ENCODE measurements at regions not wholly inside any gene's neighbourhood (a gene's known extent, or its start where the extent isn't known, plus 50 kb on each side); places are given as distances from the start of the nearest gene placed in this dataset.

DNA sequence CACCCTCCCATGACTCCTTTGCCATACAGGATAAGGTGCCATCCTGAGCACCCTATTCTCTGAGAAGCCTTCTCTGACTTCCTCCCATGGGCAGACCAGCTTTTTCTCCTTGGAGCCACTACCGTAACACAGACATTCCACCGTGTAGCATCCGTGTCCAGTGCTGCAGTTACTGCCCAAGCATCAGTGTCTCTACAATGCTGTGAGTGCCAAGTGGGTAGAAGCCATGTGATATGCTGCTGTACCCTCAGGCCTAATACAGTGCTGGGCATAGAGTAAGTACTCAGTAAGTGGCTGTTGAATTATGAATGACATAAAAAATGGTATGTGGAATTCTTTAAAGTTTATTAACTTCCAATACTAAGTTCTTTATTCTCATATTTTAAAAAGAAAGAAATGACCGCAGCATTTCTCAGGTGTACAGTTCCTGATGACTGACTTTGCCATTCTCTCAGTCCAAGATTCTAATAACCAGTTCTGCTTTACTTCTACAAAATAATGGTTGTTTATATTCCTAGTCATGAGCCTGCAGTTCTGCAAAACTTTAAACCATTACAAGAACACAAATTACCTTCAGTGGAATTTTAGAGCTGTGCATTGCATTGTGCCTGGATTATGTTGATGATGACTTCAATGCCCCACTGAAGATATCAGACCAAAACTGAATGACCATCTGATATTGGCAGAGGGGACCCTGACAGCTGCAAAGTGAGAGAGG lies 118.7 kb downstream of the RPAP3 start:
- TF ChIP-seq Cebpa-rat (IDR thresholded peaks at IDR 0.05): no peak
- H3K4me3 ChIP-seq: no peak overlapping the region
- no peak overlapping the region for H3K27ac ChIP-seq
- H3K9ac ChIP-seq: no peak overlapping the region
- H3K4me1 ChIP-seq: peaks cover 10% of the 10 kb centered on the region
- no peaks in the 10 kb centered on the region for H3K9me3 ChIP-seq
- no peaks in the 10 kb centered on the region for H3K36me3 ChIP-seq
- H3K4me2 ChIP-seq: no peak overlapping the region
- H4K20me1 ChIP-seq: no peaks in the 10 kb centered on the region
- H3K27me3 ChIP-seq: no peaks in the 10 kb centered on the region

DNA sequence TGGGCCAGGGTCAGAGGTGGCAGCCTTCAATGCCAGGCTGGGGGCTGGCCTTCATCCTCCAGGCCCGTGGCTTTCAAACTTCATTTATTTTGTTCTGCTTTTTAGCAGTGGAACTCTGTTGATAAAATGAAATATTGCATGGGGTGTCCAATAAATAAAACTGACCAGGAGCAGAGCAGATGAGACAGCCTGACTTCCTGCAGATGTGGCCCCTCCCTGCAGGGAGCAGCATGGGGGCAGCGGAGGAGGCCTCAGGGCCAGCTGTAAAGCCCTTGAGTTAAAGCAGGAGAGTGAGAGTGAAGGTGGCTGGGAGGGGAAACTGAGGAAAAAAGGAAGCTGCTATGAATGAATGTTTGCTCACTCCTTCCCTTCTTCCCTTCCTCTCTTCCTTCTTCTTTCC lies 120.3 kb downstream of the RPAP3 start:
- Histone ChIP-seq H3K9ac (no peak overlapping the region), H3K4me2 (no peak overlapping the region), H3K27me3 (no peaks in the 10 kb centered on the region), H3K4me3 (no peak overlapping the region), H4K20me1 (no peaks in the 10 kb centered on the region), H3K9me3 (no peaks in the 10 kb centered on the region), H3K27ac (no peak overlapping the region), H3K36me3 (no peaks in the 10 kb centered on the region), H3K4me1 (peaks cover 10% of the 10 kb centered on the region)
- no peak for TF ChIP-seq Cebpa-rat (IDR thresholded peaks at IDR 0.05)

DNA sequence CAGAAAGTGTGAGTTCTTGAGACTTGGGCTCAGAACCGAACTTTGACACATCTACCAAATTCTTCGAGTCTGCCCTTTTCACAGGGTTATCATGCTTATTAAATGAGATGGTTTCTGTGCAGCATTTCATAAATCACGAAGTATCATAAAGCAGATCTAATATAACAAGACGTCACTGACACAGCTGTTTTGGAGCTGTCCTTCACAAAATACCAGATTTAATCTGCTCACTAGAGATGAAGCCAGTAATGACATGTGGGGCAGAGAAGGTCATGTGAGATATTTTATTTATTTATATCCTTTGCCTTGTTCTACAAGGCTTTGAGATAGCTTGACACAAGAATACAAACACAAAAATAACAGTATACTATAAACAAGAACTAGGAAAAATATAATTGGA lies 127.0 kb downstream of the RPAP3 start:
- no peaks in the 10 kb centered on the region for H3K36me3 ChIP-seq
- H3K4me2 ChIP-seq: no peak overlapping the region
- H3K4me3 ChIP-seq: no peak overlapping the region
- no peak overlapping the region for H3K27ac ChIP-seq
- H4K20me1 ChIP-seq: no peaks in the 10 kb centered on the region
- no peaks in the 10 kb centered on the region for H3K4me1 ChIP-seq
- no peak overlapping the region for H3K9ac ChIP-seq
- no peak for TF ChIP-seq Cebpa-rat (IDR thresholded peaks at IDR 0.05)
- H3K9me3 ChIP-seq: no peaks in the 10 kb centered on the region
- H3K27me3 ChIP-seq: no peaks in the 10 kb centered on the region

DNA sequence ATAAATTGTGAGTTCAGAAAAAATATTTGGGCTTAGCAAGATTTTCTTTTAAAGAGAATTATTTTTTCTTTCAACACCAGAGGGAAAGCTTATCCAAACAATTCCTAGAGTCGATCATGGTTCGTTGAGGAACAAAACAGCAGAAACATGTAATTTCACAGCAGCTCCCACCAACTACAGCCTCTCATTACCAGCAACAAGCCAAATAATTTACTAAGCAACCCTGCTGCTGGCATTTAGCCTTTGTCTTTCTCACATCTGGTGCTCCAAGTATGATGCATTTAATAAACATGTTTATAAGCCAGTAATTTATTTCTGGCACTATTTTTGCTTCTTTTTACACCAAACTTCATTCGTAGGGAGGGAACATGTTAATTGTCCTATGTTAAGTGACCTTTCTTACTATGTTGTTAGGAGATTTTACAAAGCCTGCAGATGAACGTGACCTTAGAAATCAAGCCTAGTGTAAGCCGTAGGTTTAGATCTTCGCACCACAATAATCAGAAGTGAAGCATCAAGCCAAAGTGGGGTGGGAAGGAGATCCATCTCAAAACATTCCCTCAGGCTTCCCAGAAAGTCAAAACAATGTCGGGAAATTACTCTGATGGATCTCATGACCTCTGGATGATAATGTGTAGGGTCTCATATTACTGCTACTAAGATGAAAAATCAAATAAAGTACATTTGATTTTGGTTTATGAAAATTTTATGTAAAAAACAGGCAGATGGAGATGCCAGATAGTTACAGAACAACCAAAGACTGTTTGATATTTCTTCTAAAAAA lies 128.4 kb downstream of the RPAP3 start:
- no peaks in the 10 kb centered on the region for H4K20me1 ChIP-seq
- no peak overlapping the region for H3K27ac ChIP-seq
- H3K36me3 ChIP-seq: no peaks in the 10 kb centered on the region
- no peak overlapping the region for H3K4me3 ChIP-seq
- H3K9me3 ChIP-seq: no peaks in the 10 kb centered on the region
- H3K4me2 ChIP-seq: no peak overlapping the region
- no peaks in the 10 kb centered on the region for H3K27me3 ChIP-seq
- H3K9ac ChIP-seq: no peak overlapping the region
- no peak for TF ChIP-seq Cebpa-rat (IDR thresholded peaks at IDR 0.05)
- H3K4me1 ChIP-seq: no peaks in the 10 kb centered on the region

DNA sequence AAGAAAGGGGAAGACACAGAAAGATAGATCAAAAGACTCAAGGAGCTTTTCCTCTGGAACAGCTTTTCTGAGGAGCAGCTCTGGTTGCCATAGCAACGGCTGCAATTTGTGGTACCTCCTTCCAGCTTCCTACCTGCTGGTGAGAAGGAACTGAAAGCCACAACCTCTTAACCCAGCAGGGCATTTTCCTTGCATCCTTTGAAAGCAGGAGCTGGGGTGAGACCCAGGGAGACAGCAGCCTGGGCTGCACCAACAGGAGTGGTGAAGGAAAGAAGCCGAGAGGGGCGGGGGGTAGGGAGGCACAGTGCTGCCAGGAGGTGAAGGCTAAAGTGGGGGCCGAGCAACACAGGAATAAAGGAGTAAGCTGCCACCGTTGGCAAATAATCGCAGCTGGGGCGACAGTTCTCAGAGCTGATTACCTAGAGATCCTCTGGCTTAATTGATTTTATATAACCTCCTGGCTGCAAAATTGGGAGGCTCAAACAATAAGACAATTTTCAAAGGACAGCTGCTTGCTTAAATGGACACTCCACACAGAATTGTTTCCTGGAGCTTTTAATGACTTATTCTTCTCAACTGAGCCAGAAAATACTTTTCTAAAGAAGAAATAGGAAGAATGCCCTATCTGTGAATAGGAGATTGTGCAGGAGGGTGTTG lies 129.4 kb downstream of the RPAP3 start:
- H3K9ac ChIP-seq: no peak overlapping the region
- no peaks in the 10 kb centered on the region for H3K36me3 ChIP-seq
- no peak overlapping the region for H3K4me3 ChIP-seq
- TF ChIP-seq Cebpa-rat (IDR thresholded peaks at IDR 0.05): no peak
- no peak overlapping the region for H3K4me2 ChIP-seq
- no peaks in the 10 kb centered on the region for H3K9me3 ChIP-seq
- no peaks in the 10 kb centered on the region for H3K4me1 ChIP-seq
- H4K20me1 ChIP-seq: no peaks in the 10 kb centered on the region
- no peaks in the 10 kb centered on the region for H3K27me3 ChIP-seq
- H3K27ac ChIP-seq: no peak overlapping the region

- H3K4me3 ChIP-seq: no peak overlapping the region
- H3K36me3 ChIP-seq: no peaks in the 10 kb centered on the region
- no peak overlapping the region for H3K9ac ChIP-seq
- H3K4me1 ChIP-seq: no peaks in the 10 kb centered on the region
- H3K27me3 ChIP-seq: no peaks in the 10 kb centered on the region
- no peaks in the 10 kb centered on the region for H3K9me3 ChIP-seq
- H3K27ac ChIP-seq: no peak overlapping the region
- no peak overlapping the region for H3K4me2 ChIP-seq
- TF ChIP-seq Cebpa-rat (IDR thresholded peaks at IDR 0.05): no peak
- no peaks in the 10 kb centered on the region for H4K20me1 ChIP-seq
Observed at GRCh38 chr12:47574252-47575021, 131.4 kb downstream of the RPAP3 start.

DNA sequence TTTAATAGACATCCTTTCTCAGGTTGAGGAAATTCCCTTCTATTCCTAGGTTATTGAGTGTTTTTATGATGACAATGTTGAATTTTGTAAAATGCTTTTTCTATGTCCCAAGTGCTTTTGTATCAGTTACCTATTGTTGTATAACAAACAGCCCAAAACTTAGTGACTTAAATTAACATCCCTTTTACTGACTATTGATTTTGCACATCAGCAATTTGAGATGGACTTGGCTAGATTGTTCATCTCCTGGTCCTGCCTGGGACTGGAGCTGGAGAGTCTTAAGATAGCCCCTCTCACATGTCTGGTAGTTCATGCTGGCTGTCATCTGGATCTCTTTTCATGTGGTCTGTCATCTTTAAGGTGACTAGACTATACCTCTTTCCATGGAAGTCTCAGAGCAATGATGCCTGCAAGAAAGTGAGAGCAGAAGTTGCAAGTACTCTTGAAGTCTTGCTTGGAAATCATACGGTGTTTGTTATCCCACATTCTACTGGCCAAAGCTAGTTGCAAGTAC lies 132.6 kb downstream of the RPAP3 start:
- H3K4me1 ChIP-seq: no peaks in the 10 kb centered on the region
- no peak overlapping the region for H3K27ac ChIP-seq
- no peaks in the 10 kb centered on the region for H3K36me3 ChIP-seq
- no peaks in the 10 kb centered on the region for H4K20me1 ChIP-seq
- no peaks in the 10 kb centered on the region for H3K27me3 ChIP-seq
- H3K4me3 ChIP-seq: no peak overlapping the region
- H3K4me2 ChIP-seq: no peak overlapping the region
- TF ChIP-seq Cebpa-rat (IDR thresholded peaks at IDR 0.05): no peak
- no peaks in the 10 kb centered on the region for H3K9me3 ChIP-seq
- H3K9ac ChIP-seq: no peak overlapping the region

GRCh38 chr12:47570151-47570550 lies 135.7 kb downstream of the RPAP3 start:
- Histone ChIP-seq H3K4me2 (no peak overlapping the region), H3K4me3 (no peak overlapping the region), H4K20me1 (no peaks in the 10 kb centered on the region), H3K27ac (no peak overlapping the region), H3K9ac (no peak overlapping the region), H3K27me3 (no peaks in the 10 kb centered on the region), H3K36me3 (no peaks in the 10 kb centered on the region), H3K4me1 (no peaks in the 10 kb centered on the region), H3K9me3 (no peaks in the 10 kb centered on the region)
- TF ChIP-seq Cebpa-rat (IDR thresholded peaks at IDR 0.05): no peak

GRCh38 chr12:47562201-47562600 lies 143.6 kb downstream of the RPAP3 start:
- Histone ChIP-seq H3K27ac (no peak overlapping the region), H3K4me2 (no peak overlapping the region)
- TF ChIP-seq Cebpa-rat (IDR thresholded peaks at IDR 0.05): no peak

More at GRCh38 chr12:47562201-47562600, 143.6 kb downstream of the RPAP3 start:
- Histone ChIP-seq H3K27me3 (no peaks in the 10 kb centered on the region), H3K9me3 (no peaks in the 10 kb centered on the region), H3K36me3 (no peaks in the 10 kb centered on the region), H3K4me3 (no peak overlapping the region), H3K9ac (no peak overlapping the region), H4K20me1 (no peaks in the 10 kb centered on the region), H3K4me1 (no peaks in the 10 kb centered on the region)

Measured in BLaER1 (cell line).